SK-N-SH (cell line): ENCODE measurements at regions not wholly inside any gene's neighbourhood (a gene's known extent, or its start where the extent isn't known, plus 50 kb on each side); places are given as distances from the start of the nearest gene placed in this dataset.

ENCODE experiments used
- CTCF ChIA-PET: fragments of 300-600, 350-600 bp; formaldehyde crosslinking; extraction: SDS; loops from one replicate; lab custom pipeline; 2021; lab: Yijun Ruan, JAX
- POLR2A ChIA-PET: fragments of 350-600 bp; sonication (Branson Sonifier 250); formaldehyde crosslinking; extraction: SDS; loops from one replicate; lab custom pipeline; 2020; ENCODE audit warnings: antibody characterized with exemption, inconsistent platforms; lab: Yijun Ruan, JAX
- DNase-seq: peaks from one replicate; pipeline ENCODE4 v3.0.0; 2012
- H2AFZ ChIP-seq: fragments of 200-600 bp; sonication (generic); 2 replicates; pipeline ENCODE4 v1.8.1; 2016; ENCODE audit warnings: antibody characterized with exemption, mild to moderate bottlenecking, low read depth
- H3F3A ChIP-seq: fragments of 200-600 bp; sonication (generic); replicated peaks from 2 replicates; pipeline ENCODE3; 2016; ENCODE audit warnings: antibody characterized with exemption, mild to moderate bottlenecking; ENCODE audit not compliant: insufficient read depth
- H3K27ac ChIP-seq, 2 experiments: fragments of 200-500 bp in 1 of 2; fragments of 200-600 bp in 1 of 2; sonication (Bioruptor generic) in 1 of 2; sonication (generic), shearing (Covaris generic) in 1 of 2; 2 replicates each; pipeline versions ENCODE4 v1.5.1 to v1.6.1; 2014 to 2016; ENCODE audit warnings: low read depth in 2 of 2, inconsistent platforms in 1 of 2, low read length in 1 of 2, mild to moderate bottlenecking in 1 of 2, mixed read lengths in 1 of 2
- H3K27me3 ChIP-seq: fragments of 200-600 bp; sonication (generic), shearing (Covaris generic); 2 replicates; pipeline ENCODE4 v1.6.1; 2016; ENCODE audit warnings: mixed run types; ENCODE audit not compliant: insufficient read depth
- H3K36me3 ChIP-seq, 2 experiments: fragments of 200-500 bp in 1 of 2; fragments of 200-600 bp in 1 of 2; sonication (Bioruptor generic) in 1 of 2; sonication (generic) in 1 of 2; replicated peaks in 1 of 2; 2 replicates each; pipeline versions ENCODE3 to v1.5.1; 2014 to 2016; ENCODE audit warnings: low read length in 1 of 2, mild to moderate bottlenecking in 1 of 2; ENCODE audit not compliant: insufficient read depth in 2 of 2, control insufficient read depth in 1 of 2
- H3K4me1 ChIP-seq, 2 experiments: fragments of 200-500 bp in 1 of 2; fragments of 200-600 bp in 1 of 2; sonication (Bioruptor generic) in 1 of 2; sonication (generic), shearing (Covaris generic) in 1 of 2; 2 replicates each; pipeline versions ENCODE4 v1.5.1 to v1.6.1; 2014 to 2016; ENCODE audit warnings: low read depth in 1 of 2, low read length in 1 of 2, mixed run types in 1 of 2; ENCODE audit not compliant: insufficient read depth in 2 of 2, control insufficient read depth in 1 of 2
- H3K4me2 ChIP-seq: fragments of 200-600 bp; sonication (generic), shearing (Covaris generic); 2 replicates; pipeline ENCODE4 v1.6.1; 2017; ENCODE audit warnings: mixed run types
- H3K4me3 ChIP-seq, 2 experiments: fragments of 200-500 bp in 1 of 2; fragments of 200-600 bp in 1 of 2; sonication (Bioruptor generic) in 1 of 2; sonication (generic), shearing (Covaris generic) in 1 of 2; 2 replicates each; pipeline versions ENCODE4 v1.5.1 to v1.8.1; 2014 to 2016; ENCODE audit warnings: low read depth in 2 of 2, inconsistent platforms in 1 of 2, low read length in 1 of 2, mild to moderate bottlenecking in 1 of 2, mixed read lengths in 1 of 2, moderate library complexity in 1 of 2
- H3K79me2 ChIP-seq: fragments of 200-600 bp; sonication (generic); 2 replicates; pipeline ENCODE4 v1.8.1; 2017; ENCODE audit warnings: mild to moderate bottlenecking; ENCODE audit not compliant: insufficient read depth
- H3K9ac ChIP-seq: fragments of 200-600 bp; sonication (generic); 2 replicates; pipeline ENCODE4 v1.6.1; 2017; ENCODE audit warnings: mixed run types
- H3K9me2 ChIP-seq: fragments of 200-600 bp; sonication (generic); 2 replicates; pipeline ENCODE4 v1.6.1; 2017; ENCODE audit warnings: mixed run types
- H3K9me3 ChIP-seq: fragments of 200-600 bp; sonication (generic); 2 replicates; pipeline ENCODE4 v1.6.1; 2017; ENCODE audit warnings: mixed run types, mild to moderate bottlenecking, moderate library complexity
- H4K20me1 ChIP-seq: fragments of 200-600 bp; sonication (generic); 2 replicates; pipeline ENCODE4 v1.6.1; 2017; ENCODE audit warnings: mild to moderate bottlenecking, mixed run types; ENCODE audit not compliant: insufficient read depth
- CHD2 ChIP-seq: fragments of 150-350 bp; IDR thresholded peaks from 2 replicates; pipeline ENCODE4 v1.6.1; 2018; ENCODE audit warnings: low read length; ENCODE audit not compliant: partially characterized antibody
- EP300 ChIP-seq, 2 experiments: IDR thresholded peaks; 2 replicates each; pipeline versions ENCODE4 v1.4.0 to v1.6.1; 2012; ENCODE audit warnings: borderline replicate concordance in 1 of 2, low read depth in 1 of 2, low read length in 1 of 2
- EZH2phosphoT487 ChIP-seq: fragments of 200-600 bp; sonication (generic); IDR thresholded peaks from 2 replicates; pipeline ENCODE4 v1.6.1; 2017; ENCODE audit warnings: low read depth, mixed run types, mild to moderate bottlenecking, antibody characterized with exemption, moderate library complexity, borderline replicate concordance
- FOSL2 ChIP-seq: IDR thresholded peaks from 2 replicates; pipeline ENCODE4 v1.4.0; 2012; ENCODE audit warnings: low read depth, mild to moderate bottlenecking, moderate library complexity, borderline replicate concordance
- FOXJ3 ChIP-seq: sonication (generic); formaldehyde crosslinking; IDR thresholded peaks from 2 replicates; pipeline ENCODE4 v1.5.1; 2020; ENCODE audit warnings: mild to moderate bottlenecking, missing genetic modification reagents
- FOXM1 ChIP-seq: IDR thresholded peaks from 2 replicates; pipeline ENCODE4 v1.4.0; 2012; ENCODE audit warnings: low read depth, mild to moderate bottlenecking
- GABPA ChIP-seq: IDR thresholded peaks from 2 replicates; pipeline ENCODE4 v1.4.0; 2012; ENCODE audit warnings: low read depth, mild to moderate bottlenecking
- GATA2 ChIP-seq: sonication (generic); formaldehyde crosslinking; IDR thresholded peaks from 2 replicates; pipeline ENCODE4 v1.5.0; 2020; ENCODE audit warnings: mild to moderate bottlenecking, missing genetic modification reagents
- JUND ChIP-seq: IDR thresholded peaks from 2 replicates; pipeline ENCODE4 v1.4.0; 2012
- MAX ChIP-seq: IDR thresholded peaks from 2 replicates; pipeline ENCODE4 v1.4.0; 2012; ENCODE audit warnings: low read depth
- MXI1 ChIP-seq: IDR thresholded peaks from 2 replicates; pipeline ENCODE4 v1.6.1; 2012; ENCODE audit warnings: mild to moderate bottlenecking, low read depth, low read length, improper control_type of control experiment
- NRF1 ChIP-seq: IDR thresholded peaks from 2 replicates; pipeline ENCODE4 v1.6.1; 2012; ENCODE audit warnings: low read depth, mild to moderate bottlenecking, low read length
- POLR2AphosphoS5 ChIP-seq: IDR thresholded peaks from 2 replicates; pipeline ENCODE4 v1.6.1; 2012; ENCODE audit warnings: low read depth, low read length
- RAD21 ChIP-seq: IDR thresholded peaks from 2 replicates; pipeline ENCODE4 v1.6.1; 2012; ENCODE audit warnings: mild to moderate bottlenecking, low read length
- RCOR1 ChIP-seq: fragments of 150-350 bp; IDR thresholded peaks from 2 replicates; pipeline ENCODE4 v1.6.1; 2017; ENCODE audit warnings: antibody characterized with exemption, low read length
- SIN3A ChIP-seq: IDR thresholded peaks from 2 replicates; pipeline ENCODE4 v1.6.1; 2012; ENCODE audit warnings: low read depth, mild to moderate bottlenecking, low read length, moderate library complexity, borderline replicate concordance
- SMC3 ChIP-seq: IDR thresholded peaks from 2 replicates; pipeline ENCODE4 v1.6.1; 2012; ENCODE audit warnings: low read depth, low read length, improper control_type of control experiment
- TAF1 ChIP-seq: IDR thresholded peaks from 2 replicates; pipeline ENCODE4 v1.6.1; 2012; ENCODE audit warnings: low read depth, mild to moderate bottlenecking, low read length, moderate library complexity, borderline replicate concordance
- TCF12 ChIP-seq: IDR thresholded peaks from 2 replicates; pipeline ENCODE4 v1.4.0; 2012
- TEAD4 ChIP-seq: IDR thresholded peaks from 2 replicates; pipeline ENCODE4 v1.4.0; 2012; ENCODE audit warnings: mild to moderate bottlenecking, borderline replicate concordance; ENCODE audit not compliant: insufficient read depth
- USF1 ChIP-seq: IDR thresholded peaks from 2 replicates; pipeline ENCODE4 v1.4.0; 2012; ENCODE audit warnings: low read depth, borderline replicate concordance
- YY1 ChIP-seq: IDR thresholded peaks from 2 replicates; pipeline ENCODE4 v1.4.0; 2012; ENCODE audit warnings: low read depth, mild to moderate bottlenecking
- WGBS: methylation state at CpG from one replicate; pipeline ENCODE4 v1.1.6; 2017; ENCODE audit warnings: low lambda C conversion rate; 5-methylcytosine and 5-hydroxymethylcytosine counted together
- TF ChIP-seq, protein P1 (sequence below): IDR thresholded peaks from 2 replicates; pipeline ENCODE4 v1.4.0; 2012; ENCODE audit warnings: low read depth, borderline replicate concordance

GRCh38 chr10:108632144-108632543 is 1291.2 kb downstream of the XPNPEP1 start:
- WGBS = 33% methylated on average over 1 of the region's 1 CpG
- H3K27me3 ChIP-seq = no peaks in the 10 kb centered on the region

GRCh38 chr10:108631332-108631731 is 1292.0 kb downstream of the XPNPEP1 start:
- DNase-seq = no peak
- CTCF ChIA-PET = no interaction called here
- POLR2A ChIA-PET = no interaction called here
- Histone ChIP-seq H3K4me2 (no peak overlapping the region), H3K9me2 (no peaks in the 10 kb centered on the region), H3K27me3 (no peaks in the 10 kb centered on the region), H3K9me3 (no peaks in the 10 kb centered on the region), H3F3A (no peaks in the 10 kb centered on the region), H3K4me3 (no peak overlapping the region), H3K9ac (no peak overlapping the region), H3K27ac (no peak overlapping the region), H3K79me2 (no peaks in the 10 kb centered on the region), H2AFZ (no peak overlapping the region), H3K36me3 (no peaks in the 10 kb centered on the region), H3K4me1 (no peaks in the 10 kb centered on the region), H4K20me1 (no peaks in the 10 kb centered on the region)
- WGBS = 67% methylated on average over 2 of the region's 2 CpGs
- TF ChIP-seq EP300 (IDR thresholded peaks at IDR 0.05; ENCODE audit: borderline replicate concordance in 1 of 2, low read depth in 1 of 2, low read length in 1 of 2) (no peak), SMC3 (no peak), YY1 (no peak), RCOR1 (no peak), TAF1 (no peak), POLR2AphosphoS5 (no peak), GABPA (no peak), GATA2 (CRISPR knock-in tag) (no peak)
- TF ChIP-seq, protein P1, sequence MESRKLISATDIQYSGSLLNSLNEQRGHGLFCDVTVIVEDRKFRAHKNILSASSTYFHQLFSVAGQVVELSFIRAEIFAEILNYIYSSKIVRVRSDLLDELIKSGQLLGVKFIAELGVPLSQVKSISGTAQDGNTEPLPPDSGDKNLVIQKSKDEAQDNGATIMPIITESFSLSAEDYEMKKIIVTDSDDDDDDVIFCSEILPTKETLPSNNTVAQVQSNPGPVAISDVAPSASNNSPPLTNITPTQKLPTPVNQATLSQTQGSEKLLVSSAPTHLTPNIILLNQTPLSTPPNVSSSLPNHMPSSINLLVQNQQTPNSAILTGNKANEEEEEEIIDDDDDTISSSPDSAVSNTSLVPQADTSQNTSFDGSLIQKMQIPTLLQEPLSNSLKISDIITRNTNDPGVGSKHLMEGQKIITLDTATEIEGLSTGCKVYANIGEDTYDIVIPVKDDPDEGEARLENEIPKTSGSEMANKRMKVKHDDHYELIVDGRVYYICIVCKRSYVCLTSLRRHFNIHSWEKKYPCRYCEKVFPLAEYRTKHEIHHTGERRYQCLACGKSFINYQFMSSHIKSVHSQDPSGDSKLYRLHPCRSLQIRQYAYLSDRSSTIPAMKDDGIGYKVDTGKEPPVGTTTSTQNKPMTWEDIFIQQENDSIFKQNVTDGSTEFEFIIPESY = no peak

More at GRCh38 chr10:108632144-108632543, 1291.2 kb downstream of the XPNPEP1 start:
- H3K4me2 ChIP-seq = no peak overlapping the region
- ChIA-PET CTCF (no interaction called here), POLR2A (no interaction called here)
- no peaks in the 10 kb centered on the region for H3K36me3 ChIP-seq
- no peak overlapping the region for H3K9ac ChIP-seq
- H3K27ac ChIP-seq = no peak overlapping the region
- no peaks in the 10 kb centered on the region for H3K9me2 ChIP-seq
- no peak overlapping the region for H3K4me3 ChIP-seq
- H2AFZ ChIP-seq = no peak overlapping the region
- DNase-seq = no peak
- TF ChIP-seq MAX (no peak), RAD21 (peak; percentile 35)
- no peaks in the 10 kb centered on the region for H4K20me1 ChIP-seq
- H3F3A ChIP-seq = no peaks in the 10 kb centered on the region
- H3K79me2 ChIP-seq = no peaks in the 10 kb centered on the region
- H3K9me3 ChIP-seq = no peaks in the 10 kb centered on the region
- H3K4me1 ChIP-seq = no peaks in the 10 kb centered on the region

DNA sequence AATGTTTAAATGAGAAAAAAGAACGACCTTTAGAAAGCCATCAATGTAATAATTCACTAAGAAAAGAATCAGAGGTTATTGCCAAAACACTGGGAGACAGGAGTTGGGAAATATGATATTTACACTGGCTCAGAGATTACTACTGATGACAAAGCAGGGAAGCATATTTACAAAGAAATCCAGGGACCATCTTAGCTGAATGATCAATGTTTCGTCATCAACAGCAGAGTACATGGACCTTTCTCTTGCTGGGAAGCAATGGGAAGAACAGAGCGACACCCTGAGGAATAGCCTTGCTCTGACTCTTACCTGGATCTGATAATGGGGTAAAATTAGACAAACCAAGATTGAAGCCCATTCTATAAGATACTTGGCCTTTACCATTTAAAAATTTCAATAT is 1293.5 kb downstream of the XPNPEP1 start:
- ChIA-PET CTCF (no interaction called here), POLR2A (no interaction called here)
- H2AFZ ChIP-seq = no peak overlapping the region
- TF ChIP-seq FOXJ3 (CRISPR knock-in tag) (no peak), NRF1 (no peak), YY1 (no peak), JUND (no peak), TEAD4 (no peak), GABPA (no peak), EZH2phosphoT487 (no peak), RCOR1 (no peak), FOXM1 (no peak), MXI1 (no peak), CHD2 (no peak), USF1 (no peak), SIN3A (no peak), SMC3 (no peak), EP300 (IDR thresholded peaks at IDR 0.05; ENCODE audit: borderline replicate concordance in 1 of 2, low read depth in 1 of 2, low read length in 1 of 2) (no peak), FOSL2 (no peak), TCF12 (no peak)

More for the DNA sequence above, 1293.5 kb downstream of the XPNPEP1 start:
- no peaks in the 10 kb centered on the region for H3K79me2 ChIP-seq
- no peaks in the 10 kb centered on the region for H3K4me1 ChIP-seq
- no peaks in the 10 kb centered on the region for H3K9me3 ChIP-seq
- 56% methylated on average over 3 of the region's 3 CpGs for WGBS
- H3K36me3 ChIP-seq = no peaks in the 10 kb centered on the region
- H3K9ac ChIP-seq = no peak overlapping the region
- no peak for DNase-seq
- no peaks in the 10 kb centered on the region for H3K9me2 ChIP-seq
- H3F3A ChIP-seq = no peaks in the 10 kb centered on the region
- no peak overlapping the region for H3K4me2 ChIP-seq
- no peaks in the 10 kb centered on the region for H3K27me3 ChIP-seq
- no peak overlapping the region for H3K4me3 ChIP-seq
- no peak overlapping the region for H3K27ac ChIP-seq
- H4K20me1 ChIP-seq = no peaks in the 10 kb centered on the region
